Loucy (cell line): ENCODE measurements at regions not wholly inside any gene's neighbourhood (a gene's known extent, or its start where the extent isn't known, plus 50 kb on each side); places are given as distances from the start of the nearest gene placed in this dataset.

Source experiments
- H2AFZ ChIP-seq: fragments of 200-600 bp; sonication (generic); 2 replicates; pipeline ENCODE4 v1.6.0; 2016; ENCODE audit warnings: antibody characterized with exemption, mild to moderate bottlenecking, low read length, moderate library complexity
- H3F3A ChIP-seq: fragments of 200-600 bp; 2 replicates; pipeline ENCODE4 v1.6.0; 2016; ENCODE audit warnings: antibody characterized with exemption, low read depth, mild to moderate bottlenecking
- H3K27me3 ChIP-seq: fragments of 200-600 bp; sonication (generic); 2 replicates; pipeline ENCODE4 v1.6.1; 2014; ENCODE audit warnings: low read length, mild to moderate bottlenecking; ENCODE audit not compliant: insufficient read depth, poor library complexity, severe bottlenecking
- H3K36me3 ChIP-seq: fragments of 200-600 bp; sonication (generic); 2 replicates; pipeline ENCODE4 v1.6.1; 2016; ENCODE audit warnings: low read length; ENCODE audit not compliant: insufficient read depth
- H3K4me1 ChIP-seq: fragments of 200-600 bp; sonication (generic); 2 replicates; pipeline ENCODE4 v1.5.1; 2014; ENCODE audit warnings: low read length, mild to moderate bottlenecking; ENCODE audit not compliant: insufficient read depth, poor library complexity, severe bottlenecking
- H3K4me2 ChIP-seq: fragments of 200-600 bp; sonication (generic); 2 replicates; pipeline ENCODE4 v1.6.0; 2014; ENCODE audit warnings: antibody characterized with exemption, low read length, low read depth, mild to moderate bottlenecking; ENCODE audit not compliant: poor library complexity, severe bottlenecking
- H3K4me3 ChIP-seq: fragments of 200-600 bp; sonication (generic); 2 replicates; pipeline ENCODE4 v1.5.1; 2014; ENCODE audit warnings: low read length, mild to moderate bottlenecking, mixed read lengths; ENCODE audit not compliant: poor library complexity, severe bottlenecking
- H3K79me2 ChIP-seq: fragments of 200-600 bp; sonication (generic); 2 replicates; pipeline ENCODE4 v1.6.1; 2014; ENCODE audit warnings: low read length; ENCODE audit not compliant: insufficient read depth
- H3K9ac ChIP-seq: fragments of 200-600 bp; sonication (generic); 2 replicates; pipeline ENCODE4 v1.6.0; 2014; ENCODE audit warnings: mild to moderate bottlenecking, low read depth, low read length, moderate library complexity; ENCODE audit not compliant: poor library complexity, severe bottlenecking
- H3K9me2 ChIP-seq: fragments of 200-600 bp; sonication (generic); replicated peaks from 2 replicates; pipeline ENCODE4 v1.6.1; 2016; ENCODE audit warnings: low read depth, low read length, mixed read lengths
- H3K9me3 ChIP-seq: fragments of 200-600 bp; sonication (generic); 2 replicates; pipeline ENCODE4 v1.6.1; 2014; ENCODE audit warnings: mild to moderate bottlenecking, antibody characterized with exemption, low read length, low read depth; ENCODE audit not compliant: insufficient read depth
- H4K20me1 ChIP-seq: fragments of 200-600 bp; sonication (generic); 2 replicates; pipeline ENCODE4 v1.6.0; 2014; ENCODE audit warnings: antibody characterized with exemption, low read length, mild to moderate bottlenecking; ENCODE audit not compliant: insufficient read depth, poor library complexity, severe bottlenecking
- EZH2phosphoT487 ChIP-seq: fragments of 200-600 bp; IDR thresholded peaks from 2 replicates; pipeline ENCODE4 v1.6.1; 2018; ENCODE audit warnings: antibody characterized with exemption, mild to moderate bottlenecking, moderate library complexity, borderline replicate concordance
- TF ChIP-seq, protein P1 (sequence below): fragments of 200-600 bp; sonication (generic); conservative IDR thresholded peaks from 2 replicates; pipeline ENCODE4 v1.5.1; 2014; ENCODE audit warnings: mild to moderate bottlenecking, antibody characterized with exemption, low read length

DNA sequence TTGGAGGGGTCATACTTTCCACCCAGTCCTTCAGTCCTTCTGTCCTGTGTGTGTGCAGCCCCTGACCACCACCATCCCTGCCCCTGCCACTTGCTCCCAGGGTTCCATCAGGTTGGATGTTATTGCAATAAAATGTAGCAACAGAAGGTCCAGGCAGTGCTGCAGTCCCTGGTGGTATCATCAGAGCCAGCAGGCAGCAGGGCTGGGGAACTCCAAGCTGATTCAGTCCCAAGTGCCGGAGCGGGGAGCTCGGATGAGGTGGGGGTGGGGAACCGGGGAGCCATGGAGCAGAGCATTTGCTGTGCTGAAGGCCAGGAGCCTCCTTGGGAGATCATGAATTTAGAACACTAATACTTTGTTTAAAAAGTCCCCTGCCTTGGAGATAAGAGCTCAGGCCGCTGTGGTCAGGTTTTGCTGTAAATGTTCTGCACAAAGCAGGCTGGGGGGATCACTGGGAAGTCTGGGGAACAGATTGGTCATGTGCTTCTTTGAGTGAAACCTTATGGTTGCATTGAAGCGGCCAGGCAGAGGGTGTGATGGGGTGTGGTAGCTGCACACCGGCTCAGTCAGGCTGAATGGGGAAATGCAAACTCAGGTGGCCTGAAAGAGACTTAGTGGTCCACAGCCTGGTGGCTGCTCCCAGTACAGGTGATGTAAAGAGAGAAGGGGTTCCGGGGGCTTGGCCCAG lies 225.9 kb downstream of the SEC14L1 start:
- Histone ChIP-seq H3K36me3 (no peaks in the 10 kb centered on the region), H3F3A (no peaks in the 10 kb centered on the region), H3K4me3 (no peak overlapping the region), H3K79me2 (peaks cover 22% of the 10 kb centered on the region), H4K20me1 (no peaks in the 10 kb centered on the region), H3K9me2 (no peaks in the 10 kb centered on the region), H3K27me3 (no peaks in the 10 kb centered on the region), H3K9me3 (no peaks in the 10 kb centered on the region), H2AFZ (no peak overlapping the region), H3K9ac (peak overlapping the region; percentile 28), H3K4me2 (no peak overlapping the region), H3K4me1 (peaks cover 62% of the 10 kb centered on the region)
- no peak for TF ChIP-seq EZH2phosphoT487
- TF ChIP-seq, protein P1, sequence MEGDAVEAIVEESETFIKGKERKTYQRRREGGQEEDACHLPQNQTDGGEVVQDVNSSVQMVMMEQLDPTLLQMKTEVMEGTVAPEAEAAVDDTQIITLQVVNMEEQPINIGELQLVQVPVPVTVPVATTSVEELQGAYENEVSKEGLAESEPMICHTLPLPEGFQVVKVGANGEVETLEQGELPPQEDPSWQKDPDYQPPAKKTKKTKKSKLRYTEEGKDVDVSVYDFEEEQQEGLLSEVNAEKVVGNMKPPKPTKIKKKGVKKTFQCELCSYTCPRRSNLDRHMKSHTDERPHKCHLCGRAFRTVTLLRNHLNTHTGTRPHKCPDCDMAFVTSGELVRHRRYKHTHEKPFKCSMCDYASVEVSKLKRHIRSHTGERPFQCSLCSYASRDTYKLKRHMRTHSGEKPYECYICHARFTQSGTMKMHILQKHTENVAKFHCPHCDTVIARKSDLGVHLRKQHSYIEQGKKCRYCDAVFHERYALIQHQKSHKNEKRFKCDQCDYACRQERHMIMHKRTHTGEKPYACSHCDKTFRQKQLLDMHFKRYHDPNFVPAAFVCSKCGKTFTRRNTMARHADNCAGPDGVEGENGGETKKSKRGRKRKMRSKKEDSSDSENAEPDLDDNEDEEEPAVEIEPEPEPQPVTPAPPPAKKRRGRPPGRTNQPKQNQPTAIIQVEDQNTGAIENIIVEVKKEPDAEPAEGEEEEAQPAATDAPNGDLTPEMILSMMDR, result no peak

DNA sequence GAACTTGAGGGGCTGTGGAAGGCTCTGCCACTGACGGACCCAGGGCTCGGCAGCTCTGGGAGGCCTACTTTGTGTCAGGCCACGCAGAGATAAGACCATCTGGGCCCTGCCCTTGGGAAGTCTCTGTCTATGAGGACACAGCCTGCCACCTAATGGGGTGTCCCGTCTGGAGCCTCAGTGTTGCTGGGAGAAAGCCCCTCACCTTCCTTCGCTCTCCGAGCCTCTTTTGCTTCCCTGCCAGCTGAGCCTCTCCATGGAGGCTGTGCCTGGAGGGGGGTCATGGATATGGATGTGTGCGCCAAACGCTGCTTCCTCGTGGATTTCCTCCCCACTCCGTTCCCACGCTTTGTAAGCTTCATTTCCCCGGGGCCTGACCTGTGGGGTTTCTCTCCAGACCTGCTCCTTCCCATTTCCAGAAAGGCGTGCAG lies 228.8 kb downstream of the SEC14L1 start:
- Histone ChIP-seq H3K36me3 (no peaks in the 10 kb centered on the region), H3K9me2 (no peaks in the 10 kb centered on the region), H3K27me3 (peaks cover 5% of the 10 kb centered on the region), H3K9me3 (no peaks in the 10 kb centered on the region), H3K79me2 (peaks cover 43% of the 10 kb centered on the region), H3K4me2 (no peak overlapping the region), H3K9ac (no peak overlapping the region), H4K20me1 (no peaks in the 10 kb centered on the region), H3K4me1 (peaks cover 53% of the 10 kb centered on the region), H3K4me3 (no peak overlapping the region), H3F3A (no peaks in the 10 kb centered on the region), H2AFZ (no peak overlapping the region)
- TF ChIP-seq EZH2phosphoT487, result no peak
- TF ChIP-seq, protein P1, result no peak

DNA sequence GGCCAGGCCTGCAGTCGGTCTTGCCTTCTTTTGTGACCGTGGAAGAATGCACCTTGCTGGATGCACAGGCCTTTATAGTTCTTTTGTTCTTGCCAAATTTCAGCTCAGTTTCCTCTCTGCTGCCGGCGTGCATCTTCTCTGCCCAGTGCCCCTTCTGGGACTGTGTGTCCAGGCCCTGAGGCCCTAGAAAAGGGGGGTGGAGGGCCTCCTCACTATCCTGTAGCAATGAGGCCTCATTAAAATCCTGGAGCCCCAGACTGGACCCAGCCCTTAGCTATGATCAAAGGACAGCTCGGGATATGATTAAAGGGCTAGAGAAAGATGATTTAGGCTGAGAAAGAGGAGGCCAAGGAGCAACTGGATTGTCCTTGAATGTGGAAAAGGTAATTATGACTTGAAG lies 229.8 kb downstream of the SEC14L1 start:
- H3K9ac ChIP-seq, result peak overlapping the region; percentile 90
- no peak overlapping the region for H2AFZ ChIP-seq
- H3K79me2 ChIP-seq, result peaks cover 53% of the 10 kb centered on the region
- H3K9me3 ChIP-seq, result no peaks in the 10 kb centered on the region
- H3F3A ChIP-seq, result no peaks in the 10 kb centered on the region
- TF ChIP-seq EZH2phosphoT487, result no peak
- TF ChIP-seq, protein P1, result no peak
- H3K4me2 ChIP-seq, result no peak overlapping the region
- H3K4me3 ChIP-seq, result no peak overlapping the region
- H3K27me3 ChIP-seq, result peaks cover 5% of the 10 kb centered on the region
- no peaks in the 10 kb centered on the region for H3K9me2 ChIP-seq
- peaks cover 8% of the 10 kb centered on the region for H4K20me1 ChIP-seq
- H3K4me1 ChIP-seq, result peaks cover 58% of the 10 kb centered on the region
- no peaks in the 10 kb centered on the region for H3K36me3 ChIP-seq
